Epithelial cell of proximal tubule (primary cell): ENCODE measurements at regions not wholly inside any gene's neighbourhood (a gene's known extent, or its start where the extent isn't known, plus 50 kb on each side); places are given as distances from the start of the nearest gene placed in this dataset.

ENCODE experiments used
- DNase-seq: peaks from one replicate; pipeline ENCODE4 v3.0.0-alpha.2; 2011; ENCODE audit warnings: low read depth
- H3K4me3 ChIP-seq: 2 replicates; pipeline ENCODE4 v1.5.1; 2011; ENCODE audit warnings: low read depth, mild to moderate bottlenecking, low read length
- TF ChIP-seq, protein P1 (sequence below): conservative IDR thresholded peaks from 2 replicates; pipeline ENCODE4 v1.5.1; 2012; ENCODE audit warnings: low read depth, mild to moderate bottlenecking, low read length

DNA sequence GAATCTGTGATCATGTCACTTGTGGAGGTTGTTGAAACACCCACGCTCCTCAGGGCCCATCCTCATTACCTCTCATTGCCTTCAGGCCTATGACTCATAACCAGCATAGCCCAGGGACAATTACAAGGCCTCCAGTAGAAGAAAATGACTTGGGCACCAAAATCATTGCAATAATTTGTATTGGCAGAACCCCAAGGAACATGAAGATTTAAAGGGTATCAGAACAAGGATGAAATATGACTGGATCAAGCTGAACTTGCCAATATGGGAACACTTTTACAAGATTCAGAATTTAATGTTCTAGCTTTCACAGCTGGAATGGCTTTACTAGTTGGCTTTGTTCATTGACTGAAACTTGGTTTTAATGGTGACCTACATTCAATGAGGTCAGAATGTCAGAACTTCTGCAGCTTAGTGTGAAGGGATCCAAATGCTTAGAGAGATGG, 156.4 kb downstream of the COPS8 start:
- no peak for DNase-seq
- H3K4me3 ChIP-seq = no peak overlapping the region

DNA sequence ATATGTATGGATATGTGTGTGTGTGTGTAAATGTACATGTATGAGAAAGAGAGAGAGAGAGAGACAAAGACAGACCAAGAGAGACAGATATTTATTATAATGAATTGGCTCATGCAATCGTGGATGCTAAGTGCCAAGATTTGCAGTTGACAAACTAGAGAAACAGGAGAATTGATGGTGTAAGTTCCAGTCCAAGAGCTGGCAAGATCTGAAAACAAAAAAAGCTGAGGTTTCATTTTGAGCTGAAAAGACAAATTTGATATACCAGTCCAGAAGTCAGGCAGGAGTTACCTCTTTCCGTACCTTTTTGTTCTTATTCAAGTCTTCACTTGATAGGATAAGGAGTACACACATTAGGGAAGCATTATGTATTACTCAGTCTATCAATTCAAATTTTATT, 157.8 kb downstream of the COPS8 start:
- no peak overlapping the region for H3K4me3 ChIP-seq
- TF ChIP-seq, protein P1, sequence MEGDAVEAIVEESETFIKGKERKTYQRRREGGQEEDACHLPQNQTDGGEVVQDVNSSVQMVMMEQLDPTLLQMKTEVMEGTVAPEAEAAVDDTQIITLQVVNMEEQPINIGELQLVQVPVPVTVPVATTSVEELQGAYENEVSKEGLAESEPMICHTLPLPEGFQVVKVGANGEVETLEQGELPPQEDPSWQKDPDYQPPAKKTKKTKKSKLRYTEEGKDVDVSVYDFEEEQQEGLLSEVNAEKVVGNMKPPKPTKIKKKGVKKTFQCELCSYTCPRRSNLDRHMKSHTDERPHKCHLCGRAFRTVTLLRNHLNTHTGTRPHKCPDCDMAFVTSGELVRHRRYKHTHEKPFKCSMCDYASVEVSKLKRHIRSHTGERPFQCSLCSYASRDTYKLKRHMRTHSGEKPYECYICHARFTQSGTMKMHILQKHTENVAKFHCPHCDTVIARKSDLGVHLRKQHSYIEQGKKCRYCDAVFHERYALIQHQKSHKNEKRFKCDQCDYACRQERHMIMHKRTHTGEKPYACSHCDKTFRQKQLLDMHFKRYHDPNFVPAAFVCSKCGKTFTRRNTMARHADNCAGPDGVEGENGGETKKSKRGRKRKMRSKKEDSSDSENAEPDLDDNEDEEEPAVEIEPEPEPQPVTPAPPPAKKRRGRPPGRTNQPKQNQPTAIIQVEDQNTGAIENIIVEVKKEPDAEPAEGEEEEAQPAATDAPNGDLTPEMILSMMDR = no peak
- no peak for DNase-seq

More for the DNA sequence above, 156.4 kb downstream of the COPS8 start:
- TF ChIP-seq, protein P1 = no peak

DNA sequence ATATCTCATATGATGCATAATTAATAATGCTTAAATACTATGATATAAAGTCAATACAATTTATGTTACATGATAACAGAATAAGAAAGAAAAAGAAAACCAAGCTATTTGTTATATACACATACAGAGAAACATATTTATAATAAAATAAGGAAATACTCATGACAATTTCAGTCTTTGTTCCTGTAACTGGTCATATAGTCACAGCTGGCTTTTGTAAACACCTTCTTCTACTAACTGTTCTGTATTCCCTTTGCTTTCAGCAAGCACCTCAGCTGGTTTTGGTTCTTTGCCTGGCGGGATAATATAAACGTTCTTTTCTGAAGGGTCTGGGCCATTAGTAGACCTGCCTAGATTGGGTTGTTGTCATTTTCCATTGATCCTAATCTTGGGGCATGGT, 158.5 kb downstream of the COPS8 start:
- no peak for DNase-seq
- no peak overlapping the region for H3K4me3 ChIP-seq
- TF ChIP-seq, protein P1 = no peak

DNA sequence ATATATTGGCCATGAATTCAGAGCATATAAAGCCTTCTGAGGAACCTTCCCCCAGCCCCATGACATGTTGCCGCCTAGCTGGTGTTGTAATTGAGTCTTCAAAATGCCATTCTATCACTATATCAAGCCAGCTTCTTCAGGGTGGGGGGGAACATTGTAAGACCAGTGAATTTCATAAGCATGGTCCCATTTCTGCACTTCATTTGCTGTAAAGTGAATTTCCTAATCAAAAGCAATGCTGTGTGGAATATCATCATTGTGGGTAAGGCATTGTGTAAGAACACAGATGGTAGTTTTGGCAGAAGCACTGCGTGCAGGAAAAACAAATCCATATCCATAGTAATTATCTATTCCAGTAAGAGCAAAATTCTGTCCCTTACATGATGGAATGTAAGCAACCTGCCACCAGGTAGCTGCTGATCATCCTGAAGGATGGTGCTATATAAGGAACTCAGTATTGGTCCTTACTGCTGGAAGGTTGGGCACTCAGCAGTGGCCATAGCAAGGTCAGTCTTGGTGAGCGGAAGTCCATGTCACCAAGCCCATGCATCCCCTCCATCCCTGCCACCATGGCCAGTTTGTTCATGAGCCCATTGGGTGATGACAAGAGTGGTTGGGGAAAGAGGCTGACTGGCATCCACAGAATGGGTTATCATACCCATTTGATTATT, 159.4 kb downstream of the COPS8 start:
- no peak overlapping the region for H3K4me3 ChIP-seq
- TF ChIP-seq, protein P1 = no peak
- no peak for DNase-seq

DNA sequence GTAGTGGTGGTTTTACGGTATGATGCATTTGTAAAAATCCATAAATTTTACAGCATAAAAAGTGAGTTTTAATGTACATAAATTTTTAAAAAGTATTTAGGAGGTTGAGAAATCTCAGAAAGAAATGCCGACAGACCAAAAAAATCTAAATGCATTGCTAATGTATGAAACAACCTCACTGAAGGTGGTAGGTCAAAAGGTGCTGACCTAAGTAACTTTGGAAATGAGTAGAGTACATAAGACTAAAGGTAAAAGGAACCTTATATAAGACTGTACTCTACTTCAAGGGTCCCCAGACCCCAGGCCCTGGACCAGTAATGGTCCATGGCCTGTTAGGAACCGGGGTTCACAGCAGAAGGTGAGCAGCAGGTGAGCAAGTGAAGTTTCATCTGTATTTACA, 163.4 kb downstream of the COL6A3 start:
- H3K4me3 ChIP-seq = no peak overlapping the region
- DNase-seq = no peak
- TF ChIP-seq, protein P1 = no peak

DNA sequence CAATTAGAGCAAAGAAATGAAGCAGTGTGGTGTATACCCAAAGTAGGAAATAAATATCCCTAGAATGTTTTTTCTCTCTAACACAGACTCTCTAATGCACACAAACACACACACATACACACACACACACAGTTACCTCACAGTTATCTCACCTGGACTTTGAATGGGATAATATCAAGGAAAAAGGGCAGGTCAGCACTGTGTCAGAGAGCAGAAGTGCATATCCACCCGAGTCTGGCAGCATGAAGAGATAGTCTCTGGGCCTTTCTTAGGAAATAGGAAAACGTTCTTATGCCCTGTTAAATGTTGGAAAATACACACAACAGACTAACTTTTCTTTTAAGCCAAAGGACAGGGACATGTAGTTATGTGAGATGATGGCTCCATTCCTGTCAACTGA, 162.0 kb downstream of the COL6A3 start:
- H3K4me3 ChIP-seq = no peak overlapping the region
- TF ChIP-seq, protein P1 = no peak
- no peak for DNase-seq

DNA sequence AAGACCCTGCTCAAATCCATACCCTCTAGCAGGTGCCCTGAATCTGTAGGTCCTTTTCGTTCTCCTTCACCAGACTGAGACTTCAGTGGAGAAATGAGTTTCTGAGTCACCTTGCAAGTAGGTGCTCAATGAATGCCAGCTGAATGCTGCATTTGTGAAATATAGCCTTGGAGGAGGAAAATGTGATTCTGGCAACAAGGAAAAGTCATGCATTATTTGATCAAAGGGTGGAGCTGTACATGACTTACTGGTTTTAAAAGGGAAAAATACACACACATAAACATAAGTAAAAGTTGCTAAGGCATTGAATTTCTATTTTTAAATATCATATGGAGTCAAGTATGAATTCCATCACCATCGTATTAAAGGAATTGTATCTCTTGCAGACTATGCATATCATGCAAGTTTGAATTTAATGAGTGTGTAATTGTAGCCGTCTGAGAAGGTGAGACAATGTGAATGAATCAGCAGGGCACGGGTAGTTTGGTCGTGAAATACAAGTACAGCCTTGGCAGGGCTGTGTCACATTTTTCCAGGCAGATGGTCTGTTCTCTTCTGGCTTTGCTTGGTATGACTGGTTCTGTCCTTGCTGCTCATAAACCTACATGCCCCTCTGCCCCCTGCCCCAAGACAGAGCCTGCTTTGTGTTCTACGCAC, 160.8 kb downstream of the COL6A3 start:
- DNase-seq = no peak
- H3K4me3 ChIP-seq = no peak overlapping the region

More for the DNA sequence above, 160.8 kb downstream of the COL6A3 start:
- TF ChIP-seq, protein P1 = no peak
